Activated CD8-positive, alpha-beta T cell treated with anti-CD3 and anti-CD28 coated beads for 36 hours (primary cell): ENCODE measurements at regions not wholly inside any gene's neighbourhood (a gene's known extent, or its start where the extent isn't known, plus 50 kb on each side); places are given as distances from the start of the nearest gene placed in this dataset.
"Not testable (repeated sequence)": the region's sequence is repeated elsewhere in the genome, so short reads cannot be mapped to it uniquely, and the experiment has no call there.

Source experiments
- ATAC-seq: fragments of 200-7000 bp; cut with Tn5 transposase; one replicate; pipeline ENCODE4 v1.10.0; 2021; ENCODE audit warnings: mild to moderate bottlenecking, moderate library complexity
- CTCF ChIA-PET: fragments of 350-600 bp; sonication (Branson Sonifier 250); formaldehyde crosslinking; loops from one replicate; lab custom pipeline; 2021; ENCODE audit warnings: antibody characterized with exemption; lab: Charles Lee
- POLR2A ChIA-PET: fragments of 350-600 bp; sonication (Branson Sonifier 250); formaldehyde crosslinking; loops from one replicate; lab custom pipeline; 2021; ENCODE audit warnings: antibody characterized with exemption; lab: Charles Lee
- DNase-seq: peaks from one replicate; pipeline ENCODE4 v3.0.0-alpha.2; 2020
- H3K27ac Mint-ChIP-seq: one replicate; pipeline ENCODE4 v1.8.0; 2021; ENCODE audit warnings: mild to moderate bottlenecking, mixed read lengths
- H3K27me3 Mint-ChIP-seq: one replicate; pipeline ENCODE4 v1.8.0; 2021; ENCODE audit warnings: mixed read lengths
- H3K36me3 Mint-ChIP-seq: one replicate; pipeline ENCODE4 v1.8.0; 2021; ENCODE audit warnings: low read depth, mixed read lengths
- H3K4me1 Mint-ChIP-seq: one replicate; pipeline ENCODE4 v1.8.0; 2021; ENCODE audit warnings: low read depth, mixed read lengths
- H3K4me3 Mint-ChIP-seq: one replicate; pipeline ENCODE4 v1.8.0; 2021; ENCODE audit warnings: mild to moderate bottlenecking, moderate library complexity, mixed read lengths
- H3K9me3 Mint-ChIP-seq: one replicate; pipeline ENCODE4 v1.8.0; 2021; ENCODE audit warnings: mixed read lengths
- CTCF ChIP-seq: fragments of 200-600 bp; IDR thresholded peaks from one replicate; pipeline ENCODE4 v1.8.0; 2022; ENCODE audit warnings: antibody characterized with exemption, mild to moderate bottlenecking
- intact Hi-C: fragments of 100-400 bp; cut with micrococcal nuclease; formaldehyde crosslinking; loops from one replicate; pipeline ENCODE4 v1.10.0; 2022

- no peaks in the 10 kb centered on the region for H3K36me3 Mint-ChIP-seq
- TF ChIP-seq CTCF: no peak
- ChIA-PET CTCF (no interaction called here), POLR2A (no interaction called here)
- no peaks in the 10 kb centered on the region for H3K9me3 Mint-ChIP-seq
- H3K4me1 Mint-ChIP-seq: no peaks in the 10 kb centered on the region
- intact Hi-C loops: no loop called here
- DNase-seq (no peak), ATAC-seq (no peak)
- peaks cover 2% of the 10 kb centered on the region for H3K27me3 Mint-ChIP-seq
- H3K4me3 Mint-ChIP-seq: no peak overlapping the region
- no peak overlapping the region for H3K27ac Mint-ChIP-seq
These were observed 531.5 kb downstream of the STK39 start for GRCh38 chr2:167715932-167716331.

- H3K36me3 Mint-ChIP-seq, H3K4me1 Mint-ChIP-seq, ATAC-seq, H3K9me3 Mint-ChIP-seq, POLR2A ChIA-PET, intact Hi-C loops, DNase-seq, H3K4me3 Mint-ChIP-seq, H3K27me3 Mint-ChIP-seq, H3K27ac Mint-ChIP-seq, CTCF ChIA-PET: not testable (repeated sequence)
These were observed 531.9 kb downstream of the STK39 start for GRCh38 chr2:167715498-167715897.

- no peaks in the 10 kb centered on the region for H3K4me1 Mint-ChIP-seq
- ChIA-PET CTCF (no interaction called here), POLR2A (no interaction called here)
- H3K4me3 Mint-ChIP-seq: no peak overlapping the region
- H3K36me3 Mint-ChIP-seq: no peaks in the 10 kb centered on the region
- intact Hi-C loops: no loop called here
- no peak for DNase-seq
- no peak for TF ChIP-seq CTCF
- H3K27ac Mint-ChIP-seq: no peak overlapping the region
- ATAC-seq: no peak
- no peaks in the 10 kb centered on the region for H3K27me3 Mint-ChIP-seq
- no peaks in the 10 kb centered on the region for H3K9me3 Mint-ChIP-seq
These were observed 535.1 kb downstream of the STK39 start for GRCh38 chr2:167712275-167712674.

GRCh38 chr2:167708998-167709397 lies 538.4 kb downstream of the STK39 start:
- Mint-ChIP-seq H3K4me1 (no peaks in the 10 kb centered on the region), H3K9me3 (no peaks in the 10 kb centered on the region), H3K36me3 (no peaks in the 10 kb centered on the region), H3K27me3 (no peaks in the 10 kb centered on the region), H3K27ac (no peak overlapping the region), H3K4me3 (no peak overlapping the region)
- no peak for DNase-seq
- CTCF ChIA-PET: no interaction called here
- TF ChIP-seq CTCF: no peak
- POLR2A ChIA-PET: no interaction called here
- ATAC-seq: no peak
- intact Hi-C loops: no loop called here

- Mint-ChIP-seq H3K27me3 (no peaks in the 10 kb centered on the region), H3K9me3 (no peaks in the 10 kb centered on the region), H3K27ac (no peak overlapping the region), H3K4me3 (no peak overlapping the region), H3K4me1 (no peaks in the 10 kb centered on the region), H3K36me3 (no peaks in the 10 kb centered on the region)
- ATAC-seq (no peak), DNase-seq (no peak)
- POLR2A ChIA-PET: no interaction called here
- CTCF ChIA-PET: no interaction called here
- intact Hi-C loops: no loop called here
- TF ChIP-seq CTCF: no peak
These were observed 540.6 kb downstream of the STK39 start for GRCh38 chr2:167706800-167707199.

GRCh38 chr2:167703441-167703840 lies 544.0 kb downstream of the STK39 start:
- no peaks in the 10 kb centered on the region for H3K4me1 Mint-ChIP-seq
- no peak for TF ChIP-seq CTCF
- ChIA-PET POLR2A (no interaction called here), CTCF (no interaction called here)
- H3K4me3 Mint-ChIP-seq: no peak overlapping the region
- H3K36me3 Mint-ChIP-seq: no peaks in the 10 kb centered on the region
- H3K9me3 Mint-ChIP-seq: no peaks in the 10 kb centered on the region
- no peaks in the 10 kb centered on the region for H3K27me3 Mint-ChIP-seq
- DNase-seq: no peak
- no peak for ATAC-seq
- intact Hi-C loops: no loop called here
- no peak overlapping the region for H3K27ac Mint-ChIP-seq
